GM23338 (cell line): ENCODE measurements at regions not wholly inside any gene's neighbourhood (a gene's known extent, or its start where the extent isn't known, plus 50 kb on each side); places are given as distances from the start of the nearest gene placed in this dataset.

Source experiments
- CREB1 ChIP-seq: fragments of 250-450 bp; sonication (Bioruptor Pico); IDR thresholded peaks from 2 replicates; pipeline ENCODE4 v1.5.0; 2020; ENCODE audit warnings: low read depth, mild to moderate bottlenecking, moderate library complexity
- CTCF ChIP-seq, 2 experiments: fragments of 200-600 bp in 1 of 2; sonication (generic) in 1 of 2; conservative IDR thresholded peaks; 2 replicates each; pipeline versions ENCODE4 v1.5.1 to v1.6.1; 2016 to 2017; ENCODE audit warnings: antibody characterized with exemption in 2 of 2, low read depth in 2 of 2, mild to moderate bottlenecking in 2 of 2, moderate library complexity in 1 of 2
- ETS1 ChIP-seq: IDR thresholded peaks from 2 replicates; pipeline ENCODE4 v1.6.1; 2016; ENCODE audit warnings: antibody characterized with exemption
- EZH2 ChIP-seq: fragments of 200-600 bp; sonication (generic); IDR thresholded peaks from one replicate; pipeline ENCODE4 v1.8.0; 2017; ENCODE audit warnings: antibody characterized with exemption, mild to moderate bottlenecking, low read depth; ENCODE audit not compliant: unreplicated experiment
- EZH2phosphoT487 ChIP-seq: fragments of 200-600 bp; sonication (generic); IDR thresholded peaks from one replicate; pipeline ENCODE4 v1.8.1; 2018; ENCODE audit warnings: antibody characterized with exemption; ENCODE audit not compliant: unreplicated experiment
- JUNB ChIP-seq: IDR thresholded peaks from one replicate; pipeline ENCODE4 v1.6.1; 2016; ENCODE audit warnings: antibody characterized with exemption; ENCODE audit not compliant: unreplicated experiment
- NANOG ChIP-seq: IDR thresholded peaks from 2 replicates; pipeline ENCODE4 v1.6.1; 2016; ENCODE audit warnings: antibody characterized with exemption, borderline replicate concordance
- POLR2AphosphoS5 ChIP-seq: IDR thresholded peaks from 2 replicates; pipeline ENCODE4 v1.6.1; 2016; ENCODE audit warnings: antibody characterized with exemption, low read depth
- REST ChIP-seq: IDR thresholded peaks from one replicate; pipeline ENCODE4 v1.6.1; 2018; ENCODE audit warnings: antibody characterized with exemption; ENCODE audit not compliant: unreplicated experiment
- STAT1 ChIP-seq: IDR thresholded peaks from one replicate; pipeline ENCODE4 v1.6.1; 2016; ENCODE audit warnings: antibody characterized with exemption; ENCODE audit not compliant: unreplicated experiment
- ZNF114 ChIP-seq: fragments of 250-450 bp; sonication (Bioruptor Pico); IDR thresholded peaks from 2 replicates; pipeline ENCODE4 v1.5.0; 2020; ENCODE audit warnings: mild to moderate bottlenecking, moderate library complexity
- ZNF462 ChIP-seq: fragments of 250-450 bp; sonication (Bioruptor Pico); IDR thresholded peaks from 2 replicates; pipeline ENCODE4 v1.5.0; 2020; ENCODE audit warnings: mild to moderate bottlenecking, moderate library complexity

GRCh38 chr1:56429288-56429687, 150.1 kb downstream of the PLPP3 start:
- TF ChIP-seq CTCF (conservative IDR thresholded peaks at IDR 0.05; ENCODE audit: low read depth in 2 of 2) (no peak), EZH2 (no peak), ZNF114 (CRISPR knock-in tag) (no peak), REST (no peak), STAT1 (no peak), POLR2AphosphoS5 (no peak), CREB1 (no peak), JUNB (no peak), NANOG (no peak), EZH2phosphoT487 (no peak), ETS1 (no peak), ZNF462 (CRISPR knock-in tag) (no peak)
